ENCODE measurements at regions not wholly inside any gene's neighbourhood (a gene's known extent, or its start where the extent isn't known, plus 50 kb on each side); places are given as distances from the start of the nearest gene placed in this dataset.

DNA sequence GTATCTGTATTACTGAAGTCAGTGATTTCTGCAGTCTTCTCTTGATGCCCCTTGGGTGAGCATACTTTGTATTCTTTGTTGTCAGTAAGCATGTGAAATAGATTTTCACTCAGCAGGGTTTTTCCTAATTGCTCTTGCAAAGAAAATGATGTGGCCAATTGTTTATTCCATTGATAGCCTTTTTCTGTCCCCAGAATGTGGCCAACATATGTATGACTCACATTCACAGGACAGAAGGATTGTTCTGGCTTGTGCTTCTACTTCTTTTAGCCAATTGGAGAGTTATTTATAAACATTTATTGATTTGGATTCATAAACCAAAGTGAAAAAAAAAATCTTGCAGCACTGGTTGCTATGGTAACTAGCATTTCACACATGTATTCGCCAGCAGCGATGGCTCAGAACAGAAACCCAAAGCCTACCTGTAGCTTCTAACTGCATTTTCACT is 54.4 kb upstream of the RBM24 start:
- DNase-seq (ENCODE audit: low spot score) = no peak

DNA sequence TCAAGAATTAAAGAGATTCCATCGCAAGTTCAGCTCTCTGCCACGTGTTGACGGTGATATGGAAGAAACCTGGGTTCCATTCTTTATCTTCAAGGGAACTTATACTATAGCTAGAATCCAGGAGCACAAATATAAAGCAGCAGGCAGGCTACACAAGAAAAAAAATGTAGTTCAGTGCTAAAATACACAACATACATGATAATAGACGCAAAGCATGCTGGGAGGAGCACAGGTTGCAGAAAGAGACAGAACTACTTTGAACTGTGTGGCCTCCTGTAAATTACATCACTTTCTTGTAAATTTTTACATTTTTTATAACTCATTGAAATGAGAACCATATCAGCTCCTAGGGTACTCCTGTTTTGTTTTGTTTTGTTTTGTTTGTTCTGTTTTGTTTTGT is 53.8 kb upstream of the RBM24 start:
- no peak for DNase-seq (ENCODE audit: low spot score)
